Skeletal muscle tissue (tissue), 3 donors: ENCODE measurements at regions not wholly inside any gene's neighbourhood (a gene's known extent, or its start where the extent isn't known, plus 50 kb on each side); places are given as distances from the start of the nearest gene placed in this dataset.

ENCODE experiments used
- H3K27ac ChIP-seq: one replicate; pipeline ENCODE4 v1.7.0; 2013; ENCODE audit warnings: mild to moderate bottlenecking, low read depth, low read length, inconsistent platforms
- H3K27me3 ChIP-seq, 3 donors: one replicate each; pipeline ENCODE4 v1.7.0; 2013; ENCODE audit warnings: low read length in 3 of 3; ENCODE audit not compliant: control insufficient read depth in 3 of 3, insufficient read depth in 3 of 3
- H3K36me3 ChIP-seq, 3 donors: one replicate each; pipeline ENCODE4 v1.7.0; 2013; ENCODE audit warnings: low read length in 3 of 3; ENCODE audit not compliant: control insufficient read depth in 3 of 3, insufficient read depth in 3 of 3
- H3K4me1 ChIP-seq, 3 donors: one replicate each; pipeline ENCODE4 v1.7.0; 2013; ENCODE audit warnings: low read length in 3 of 3, mild to moderate bottlenecking in 3 of 3; ENCODE audit not compliant: control insufficient read depth in 3 of 3, insufficient read depth in 3 of 3
- H3K4me3 ChIP-seq, 3 donors: one replicate each; pipeline ENCODE4 v1.7.0; 2013; ENCODE audit warnings: low read length in 3 of 3
- H3K9ac ChIP-seq, 3 donors: one replicate each; pipeline ENCODE4 v1.7.0; 2013; ENCODE audit warnings: low read length in 3 of 3, mild to moderate bottlenecking in 3 of 3, moderate library complexity in 2 of 3, low read depth in 1 of 3
- H3K9me3 ChIP-seq, 3 donors: one replicate each; pipeline ENCODE4 v1.7.0; 2013; ENCODE audit warnings: low read length in 3 of 3; ENCODE audit not compliant: control insufficient read depth in 3 of 3
- donor health status: Osteomylitis.

DNA sequence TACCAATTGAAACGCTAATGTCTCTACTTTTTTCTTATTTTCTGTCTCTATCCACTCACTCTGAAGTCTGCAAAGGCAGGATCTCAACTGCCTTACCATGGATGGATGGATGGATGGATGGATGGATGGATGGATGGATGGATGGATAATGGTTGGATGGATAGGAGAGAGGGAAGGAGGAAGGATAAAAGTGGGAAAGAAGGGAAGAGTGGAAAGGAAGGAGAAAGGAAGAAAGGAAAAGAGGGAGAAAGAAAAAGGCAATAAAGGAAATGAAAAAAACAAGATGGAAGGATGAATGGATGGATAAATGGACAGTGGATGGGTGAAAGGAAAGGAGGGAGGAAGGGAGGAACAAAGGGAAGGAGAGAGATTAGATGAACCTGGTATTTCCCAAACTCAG lies 506.0 kb downstream of the MN1 start:
- Histone ChIP-seq H3K4me1 (peaks cover 0 to 6% (median 2%) of the 10 kb centered on the region in 3 donors), H3K9me3 (no peaks in the 10 kb centered on the region), H3K27me3 (peaks cover 42 to 48% (median 46%) of the 10 kb centered on the region in 3 donors), H3K4me3 (no peak overlapping the region), H3K27ac (no peak overlapping the region), H3K36me3 (no peaks in the 10 kb centered on the region), H3K9ac (no peak overlapping the region)

DNA sequence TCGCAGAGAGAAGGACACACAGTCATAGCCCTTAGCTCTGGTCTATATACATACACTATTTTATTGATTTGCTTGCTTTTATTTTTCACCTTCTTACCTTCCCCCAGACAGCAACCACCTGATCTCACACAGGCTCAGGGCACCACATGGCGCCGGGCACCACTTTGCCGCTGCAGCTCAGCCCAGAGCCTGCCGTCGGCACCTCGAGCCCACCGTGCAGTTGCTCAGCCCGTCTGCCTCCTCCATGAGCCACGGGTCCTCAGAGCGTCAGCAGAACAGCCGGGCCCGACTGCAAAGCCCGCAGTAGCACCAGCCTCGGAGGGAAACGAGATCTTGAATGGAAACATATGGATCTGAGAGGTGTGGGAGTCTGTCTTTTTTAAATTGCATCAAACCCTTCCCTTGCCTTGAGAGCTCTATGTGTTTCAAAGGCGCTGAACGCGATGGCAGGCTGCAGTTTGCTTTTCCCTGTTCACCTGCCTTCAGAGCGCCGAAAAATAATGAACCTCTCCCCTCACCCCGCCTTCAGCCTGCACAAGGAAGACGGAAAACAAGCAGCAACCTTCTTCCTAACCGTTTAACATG lies 505.4 kb downstream of the MN1 start:
- H3K27ac ChIP-seq, result no peak overlapping the region
- H3K4me3 ChIP-seq, result no peak overlapping the region
- H3K4me1 ChIP-seq, result peaks cover 0 to 6% (median 2%) of the 10 kb centered on the region in 3 donors
- no peaks in the 10 kb centered on the region for H3K9me3 ChIP-seq
- H3K27me3 ChIP-seq, result peaks cover 42 to 48% (median 46%) of the 10 kb centered on the region in 3 donors
- no peak overlapping the region for H3K9ac ChIP-seq
- no peaks in the 10 kb centered on the region for H3K36me3 ChIP-seq

DNA sequence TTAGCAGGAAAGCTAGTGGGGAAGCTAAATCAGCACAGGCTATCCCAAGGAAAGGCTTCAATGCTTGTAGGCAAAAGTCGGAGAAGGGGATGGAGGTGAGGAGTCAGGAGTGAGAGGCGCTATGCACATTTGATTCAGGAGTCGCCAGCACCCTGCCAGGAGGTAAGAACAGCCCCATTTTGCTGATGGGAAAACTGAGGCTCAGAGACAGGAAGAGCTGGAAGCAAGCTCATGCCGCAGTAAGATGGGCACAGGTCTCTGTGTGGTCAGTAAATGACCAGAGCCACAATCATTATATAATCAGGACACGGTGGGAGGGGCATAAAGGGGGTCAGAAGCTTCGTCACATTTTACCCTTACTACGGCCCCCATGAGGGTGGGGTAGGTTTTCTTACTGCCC lies 504.4 kb downstream of the MN1 start:
- no peaks in the 10 kb centered on the region for H3K36me3 ChIP-seq
- peaks cover 42 to 45% (median 44%) of the 10 kb centered on the region in 3 donors for H3K27me3 ChIP-seq
- no peak overlapping the region for H3K4me3 ChIP-seq
- H3K4me1 ChIP-seq, result peaks cover 0 to 6% (median 2%) of the 10 kb centered on the region in 3 donors
- H3K9me3 ChIP-seq, result no peaks in the 10 kb centered on the region
- H3K9ac ChIP-seq, result no peak overlapping the region
- H3K27ac ChIP-seq, result no peak overlapping the region

DNA sequence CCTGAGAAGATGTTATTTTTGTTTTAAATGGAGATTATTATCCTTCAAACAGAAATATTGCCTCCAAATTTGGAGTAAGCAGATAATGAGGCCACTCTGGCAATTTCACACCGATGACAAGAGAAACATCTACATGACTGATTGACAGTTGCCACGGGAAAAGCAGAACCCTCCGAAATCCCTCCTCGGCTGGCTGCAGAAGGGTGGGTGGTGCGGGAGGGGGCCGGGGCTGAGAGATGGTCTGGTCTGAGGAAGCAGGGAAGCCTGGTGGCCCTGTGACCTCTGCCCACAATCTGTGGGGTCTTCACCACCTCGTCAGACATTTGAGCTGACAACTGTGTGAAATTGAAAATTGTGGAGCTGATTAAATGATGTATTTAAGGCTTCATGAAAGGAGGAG lies 503.2 kb downstream of the MN1 start:
- no peak overlapping the region for H3K27ac ChIP-seq
- H3K4me1 ChIP-seq, result peaks cover 0 to 6% (median 2%) of the 10 kb centered on the region in 3 donors
- peaks cover 43 to 45% (median 44%) of the 10 kb centered on the region in 3 donors for H3K27me3 ChIP-seq
- H3K4me3 ChIP-seq, result no peak overlapping the region
- no peaks in the 10 kb centered on the region for H3K36me3 ChIP-seq
- no peak overlapping the region for H3K9ac ChIP-seq
- H3K9me3 ChIP-seq, result no peaks in the 10 kb centered on the region

DNA sequence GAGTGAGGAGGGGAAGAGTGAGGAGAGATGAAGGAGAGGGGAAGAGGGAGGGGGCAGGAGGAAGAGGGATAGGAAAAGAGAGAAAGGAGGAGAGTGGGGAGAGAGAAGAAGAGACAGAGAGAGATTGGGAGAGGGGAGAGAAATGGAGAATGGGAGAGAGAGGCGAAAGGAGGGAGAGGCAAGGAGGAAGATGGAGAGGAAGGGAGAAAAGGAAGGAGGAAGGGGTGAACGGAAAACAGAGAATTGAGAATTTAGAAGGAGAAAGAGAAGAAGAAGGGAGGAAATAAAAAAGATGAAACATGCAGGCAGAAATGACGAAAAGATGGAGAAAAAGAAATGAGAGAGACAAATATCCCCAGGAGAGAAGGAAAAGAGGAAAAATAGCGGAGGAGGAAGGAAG lies 502.8 kb downstream of the MN1 start:
- Histone ChIP-seq H3K9ac (no peak overlapping the region), H3K4me1 (peaks cover 0 to 6% (median 2%) of the 10 kb centered on the region in 3 donors), H3K27me3 (peaks cover 43 to 45% (median 44%) of the 10 kb centered on the region in 3 donors), H3K36me3 (no peaks in the 10 kb centered on the region), H3K27ac (no peak overlapping the region), H3K4me3 (peak overlapping the region in 1 of 3 donors; percentile 20), H3K9me3 (no peaks in the 10 kb centered on the region)

DNA sequence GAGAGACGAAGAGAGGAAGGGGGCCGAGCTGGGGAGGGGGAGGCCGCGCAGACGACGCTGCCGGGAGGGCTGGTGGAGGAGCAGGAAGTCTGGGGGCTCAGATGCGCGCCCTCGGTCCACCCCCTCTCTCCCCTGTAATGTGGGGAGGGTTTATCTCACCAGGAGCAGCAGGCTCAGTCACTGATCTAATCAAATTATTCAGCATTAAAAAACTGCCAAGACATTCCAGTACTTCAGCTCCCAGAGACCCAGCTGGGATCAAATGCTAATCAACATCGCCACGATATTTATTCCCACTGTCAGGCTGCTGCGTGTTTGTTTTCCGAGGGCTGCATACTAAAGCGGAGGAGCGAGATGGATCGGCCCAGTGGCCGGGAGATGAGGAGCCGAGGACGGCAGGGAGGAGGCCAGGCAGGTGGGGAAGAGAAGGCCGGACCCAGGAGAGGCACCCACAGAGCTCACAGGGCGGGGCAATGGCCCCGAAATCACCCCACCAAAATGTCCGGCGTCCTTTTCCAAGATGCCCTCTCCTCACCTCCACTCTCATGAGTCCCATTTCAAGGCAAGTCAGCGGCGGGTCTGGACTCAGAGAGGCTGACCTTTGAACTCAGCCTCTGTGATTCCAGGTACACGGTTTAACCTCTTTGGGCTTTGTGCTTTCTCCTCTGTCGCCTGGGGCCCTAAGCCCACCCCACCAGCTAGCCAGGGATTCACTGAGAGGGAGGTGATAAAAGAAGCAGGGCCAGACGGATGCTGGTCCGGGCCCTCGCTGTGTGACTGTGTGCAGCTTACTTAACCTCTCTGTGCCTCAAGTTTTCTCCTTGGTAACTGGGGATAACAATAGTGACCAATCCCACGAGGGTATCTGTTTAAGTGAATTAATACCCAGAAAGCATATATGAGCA lies 502.1 kb downstream of the MN1 start:
- Histone ChIP-seq H3K9ac (peak overlapping the region in 1 of 3 donors; percentile 56), H3K27ac (no peak overlapping the region), H3K4me3 (peak overlapping the region in 1 of 3 donors; percentile 20), H3K27me3 (peaks cover 41 to 45% (median 44%) of the 10 kb centered on the region in 3 donors), H3K4me1 (peaks cover 0 to 6% (median 2%) of the 10 kb centered on the region in 3 donors), H3K36me3 (no peaks in the 10 kb centered on the region), H3K9me3 (no peaks in the 10 kb centered on the region)

DNA sequence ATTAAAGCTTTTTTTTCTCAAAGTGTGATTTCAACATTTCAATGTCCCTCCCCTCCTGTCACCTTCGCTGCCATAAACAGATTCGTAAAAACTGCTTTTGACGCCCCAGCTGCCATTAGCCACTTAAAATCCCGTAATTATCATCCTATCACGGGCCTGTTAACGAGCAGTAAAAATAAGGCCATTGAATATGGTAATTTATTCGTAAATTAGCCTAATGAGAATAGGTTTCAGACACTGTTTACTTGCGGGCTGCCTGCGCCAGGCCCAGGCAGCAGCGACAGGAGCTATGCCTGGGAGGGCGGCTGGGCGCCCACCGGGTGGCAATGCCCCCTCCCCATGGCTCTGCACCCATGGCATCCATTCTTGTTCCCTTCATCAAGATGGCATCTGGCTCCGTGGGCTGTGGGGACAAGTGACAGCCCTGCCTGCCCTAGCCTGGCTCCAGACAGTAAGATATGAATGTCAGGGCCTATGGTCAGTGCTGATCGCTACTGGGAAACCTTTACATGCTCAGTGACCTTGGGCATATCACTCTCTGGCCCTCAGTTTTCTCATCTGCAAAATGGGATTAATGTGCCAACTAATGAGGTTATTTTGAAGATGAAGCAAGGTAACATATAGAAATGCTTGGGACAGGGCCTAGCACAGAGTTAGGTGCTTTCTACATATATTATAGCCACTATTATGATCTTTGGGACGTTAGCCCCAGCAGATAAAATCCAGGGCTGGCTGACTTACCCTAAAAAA lies 500.8 kb downstream of the MN1 start:
- no peaks in the 10 kb centered on the region for H3K36me3 ChIP-seq
- H3K4me3 ChIP-seq, result no peak overlapping the region
- H3K9ac ChIP-seq, result no peak overlapping the region
- H3K27ac ChIP-seq, result no peak overlapping the region
- H3K9me3 ChIP-seq, result no peaks in the 10 kb centered on the region
- peaks cover 35 to 40% (median 36%) of the 10 kb centered on the region in 3 donors for H3K27me3 ChIP-seq
- H3K4me1 ChIP-seq, result peaks cover 0 to 6% (median 2%) of the 10 kb centered on the region in 3 donors

DNA sequence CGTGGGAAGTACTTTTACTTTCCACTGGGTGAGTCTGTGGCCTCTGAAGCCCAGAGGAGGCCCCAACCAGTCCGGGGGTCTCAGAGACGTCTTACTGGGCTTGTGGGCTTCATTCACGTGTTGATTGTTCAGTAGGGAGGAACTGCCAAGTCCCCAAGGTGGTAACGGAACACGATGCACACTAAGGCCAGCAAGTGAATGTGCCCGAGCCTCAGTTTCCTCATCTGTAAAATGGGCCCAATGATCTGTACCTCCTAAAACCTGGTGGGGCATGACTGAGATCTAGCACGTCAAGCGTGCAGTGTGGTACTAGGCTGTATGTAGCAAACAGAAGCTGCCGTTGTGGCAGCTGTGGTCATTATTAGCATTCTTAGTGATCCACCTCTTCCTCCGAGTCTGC lies 499.1 kb downstream of the MN1 start:
- H3K4me1 ChIP-seq, result peaks cover 0 to 6% (median 2%) of the 10 kb centered on the region in 3 donors
- H3K27me3 ChIP-seq, result peaks cover 18 to 24% (median 19%) of the 10 kb centered on the region in 3 donors

DNA sequence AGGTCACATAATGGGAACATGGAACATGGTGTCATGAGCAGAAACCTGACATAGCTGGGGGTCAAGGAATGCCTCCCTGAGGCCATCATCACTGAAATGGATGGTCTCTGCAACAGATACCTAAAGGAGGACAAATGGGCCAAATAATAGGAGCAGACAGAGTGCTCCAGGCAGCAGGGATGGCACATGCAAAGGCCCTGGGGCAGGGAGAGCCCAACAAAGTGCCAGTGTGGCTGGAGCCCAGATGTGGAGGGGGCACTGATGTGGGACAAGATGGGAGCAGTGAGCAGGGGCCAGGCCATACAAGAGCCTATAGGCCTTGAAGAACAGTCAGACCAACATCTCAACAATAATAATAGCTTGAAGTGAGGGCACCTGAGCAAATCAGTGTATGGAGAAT lies 497.8 kb downstream of the MN1 start:
- peaks cover 0 to 3% (median 3%) of the 10 kb centered on the region in 3 donors for H3K9me3 ChIP-seq
- peaks cover 0 to 11% (median 2%) of the 10 kb centered on the region in 3 donors for H3K4me1 ChIP-seq
- H3K4me3 ChIP-seq, result no peak overlapping the region
- H3K9ac ChIP-seq, result no peak overlapping the region
- no peak overlapping the region for H3K27ac ChIP-seq
- H3K36me3 ChIP-seq, result no peaks in the 10 kb centered on the region
- peaks cover 10 to 14% (median 11%) of the 10 kb centered on the region in 3 donors for H3K27me3 ChIP-seq

More for the DNA sequence above, 499.1 kb downstream of the MN1 start:
- H3K4me3 ChIP-seq, result no peak overlapping the region
- H3K9ac ChIP-seq, result no peak overlapping the region
- H3K27ac ChIP-seq, result no peak overlapping the region
- no peaks in the 10 kb centered on the region for H3K36me3 ChIP-seq
- H3K9me3 ChIP-seq, result no peaks in the 10 kb centered on the region
